ENCODE measurements at regions not wholly inside any gene's neighbourhood (a gene's known extent, or its start where the extent isn't known, plus 50 kb on each side); places are given as distances from the start of the nearest gene placed in this dataset.

DNA sequence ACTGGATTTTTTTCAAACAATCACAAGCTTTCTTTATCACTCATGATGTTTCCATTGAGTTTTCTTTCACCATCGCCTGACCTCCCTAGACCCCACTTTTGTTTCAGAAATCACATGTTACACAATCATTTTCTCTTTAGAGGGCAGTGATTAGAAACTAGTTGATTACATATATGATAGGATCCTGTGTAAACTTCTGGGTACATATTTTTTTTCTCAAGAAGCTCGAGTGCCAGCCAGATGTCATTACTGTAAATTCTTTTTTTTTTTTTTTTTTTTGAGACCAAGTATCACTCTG, 62.4 kb upstream of the PSMA6 start:
- H3K79me2 ChIP-seq (ENCODE audit: insufficient read depth, low read depth, low read length) = no peaks in the 10 kb centered on the region
- H3K4me3 ChIP-seq (ENCODE audit: low read depth, low read length, poor library complexity, severe bottlenecking) = no peak overlapping the region
- TF ChIP-seq CTCF (conservative IDR thresholded peaks at IDR 0.05; ENCODE audit: low read length) (peak; percentile 57), EZH2phosphoT487 (IDR thresholded peaks at IDR 0.05; ENCODE audit: borderline replicate concordance, low read depth, low read length) (no peak)
- no TSS peak for BruUV-seq (replicated peaks)
- H3K9me3 ChIP-seq (ENCODE audit: low read length) = no peaks in the 10 kb centered on the region
- H2AFZ ChIP-seq (ENCODE audit: low read length) = no peak overlapping the region
- DNase-seq (ENCODE audit: low spot score) = no peak
- H3K27ac ChIP-seq (ENCODE audit: low read depth, low read length, poor library complexity, severe bottlenecking) = no peak overlapping the region
- no peaks in the 10 kb centered on the region for H3K9me2 ChIP-seq (ENCODE audit: insufficient read depth, low read length)
- no peaks in the 10 kb centered on the region; the same call in 1 of the 2 replicates for H3K36me3 ChIP-seq (ENCODE audit: insufficient read depth, low read length)
- H3K4me1 ChIP-seq (ENCODE audit: insufficient read depth, low read length, poor library complexity, severe bottlenecking) = peaks cover 7% of the 10 kb centered on the region
- POLR2A ChIA-PET = interaction anchor here (0.6 to 2.0 kb wide), 8 partner anchors 11 to 257 kb away, joined by 3 to 6 read pairs (median 3); no protein-coding TSS in a partner anchor
- no peak overlapping the region for H3K4me2 ChIP-seq (ENCODE audit: low read length)
- H4K20me1 ChIP-seq (ENCODE audit: insufficient read depth, low read length) = no peaks in the 10 kb centered on the region
- CTCF ChIA-PET (ENCODE audit: unreplicated experiment) = interaction anchor here (0.6 to 0.9 kb wide), 6 partner anchors 32 to 187 kb away, joined by 3 to 4 read pairs (median 3); no protein-coding TSS in a partner anchor
- intact Hi-C loops (cut with micrococcal nuclease; ENCODE audit: unreplicated experiment) = loop anchor here (1.0 to 5.0 kb wide), 4 partner anchors 58 to 178 kb away; no protein-coding TSS in a partner anchor

GRCh38 chr14:35231207-35231760, 60.9 kb upstream of the PSMA6 start:
- H3K79me2 ChIP-seq (ENCODE audit: insufficient read depth, low read depth, low read length) = no peaks in the 10 kb centered on the region
- H3K4me3 ChIP-seq (ENCODE audit: low read depth, low read length, poor library complexity, severe bottlenecking) = no peak overlapping the region
- POLR2A ChIA-PET = interaction anchor here (1.1 to 2.0 kb wide), 2 partner anchors 10 to 184 kb away, joined by 3 to 5 read pairs; no protein-coding TSS in a partner anchor
- no peak for DNase-seq (ENCODE audit: low spot score)
- H2AFZ ChIP-seq (ENCODE audit: low read length) = no peak overlapping the region
- H3K9me2 ChIP-seq (ENCODE audit: insufficient read depth, low read length) = no peaks in the 10 kb centered on the region
- BruUV-seq (replicated peaks) = no TSS peak
- CTCF ChIA-PET (ENCODE audit: unreplicated experiment) = interaction anchor here (0.6 to 1.4 kb wide), 2 partner anchors 55 to 179 kb away, joined by 3 to 4 read pairs; no protein-coding TSS in a partner anchor
- H4K20me1 ChIP-seq (ENCODE audit: insufficient read depth, low read length) = no peaks in the 10 kb centered on the region
- H3K4me1 ChIP-seq (ENCODE audit: insufficient read depth, low read length, poor library complexity, severe bottlenecking) = peaks cover 7% of the 10 kb centered on the region
- intact Hi-C loops (cut with micrococcal nuclease; ENCODE audit: unreplicated experiment) = loop anchor here (5.0 kb wide), 1 partner anchor 76 kb away; no protein-coding TSS in a partner anchor
- no peaks in the 10 kb centered on the region; the same call in 1 of the 2 replicates for H3K36me3 ChIP-seq (ENCODE audit: insufficient read depth, low read length)
- no peaks in the 10 kb centered on the region for H3K9me3 ChIP-seq (ENCODE audit: low read length)
- TF ChIP-seq EZH2phosphoT487 (IDR thresholded peaks at IDR 0.05; ENCODE audit: borderline replicate concordance, low read depth, low read length) = no peak
- no peak for TF ChIP-seq CTCF (conservative IDR thresholded peaks at IDR 0.05; ENCODE audit: low read length)
- H3K4me2 ChIP-seq (ENCODE audit: low read length) = no peak overlapping the region
- no peak overlapping the region for H3K27ac ChIP-seq (ENCODE audit: low read depth, low read length, poor library complexity, severe bottlenecking)
